Stimulated activated naive B cell treated with anti-CD40 and anti-IgM and Interleukin-4, amounts not matched to agents 10 μg/mL and 1 μg/mL and 100 μg/mL, for 72 hours (primary cell): ENCODE measurements at regions not wholly inside any gene's neighbourhood (a gene's known extent, or its start where the extent isn't known, plus 50 kb on each side); places are given as distances from the start of the nearest gene placed in this dataset.

Experiments used
- ATAC-seq, 2 donors: fragments of 150-1000 bp; cut with Tn5 transposase; replicated peaks; 2 replicates each; pipeline ENCODE4 v1.10.0; 2021; ENCODE audit warnings: moderate library complexity in 1 of 2
- DNase-seq: peaks from one replicate; pipeline ENCODE4 v3.0.0; 2021
- H3K27ac Mint-ChIP-seq: one replicate; pipeline ENCODE4 v1.8.0; 2022; ENCODE audit warnings: mild to moderate bottlenecking, mixed read lengths
- H3K27me3 Mint-ChIP-seq, 2 donors: one replicate each; pipeline ENCODE4 v1.8.0; 2022; ENCODE audit warnings: mixed read lengths in 2 of 2
- H3K36me3 Mint-ChIP-seq, 2 donors: one replicate each; pipeline ENCODE4 v1.8.0; 2022; ENCODE audit warnings: mixed read lengths in 2 of 2, mild to moderate bottlenecking in 1 of 2
- H3K4me1 Mint-ChIP-seq, 2 donors: one replicate each; pipeline ENCODE4 v1.8.0; 2022; ENCODE audit warnings: mixed read lengths in 2 of 2, mild to moderate bottlenecking in 1 of 2
- H3K4me3 Mint-ChIP-seq, 2 donors: one replicate each; pipeline ENCODE4 v1.8.0; 2022; ENCODE audit warnings: mild to moderate bottlenecking in 2 of 2, mixed read lengths in 2 of 2, moderate library complexity in 1 of 2
- H3K9me3 Mint-ChIP-seq, 2 donors: one replicate each; pipeline ENCODE4 v1.8.0; 2022; ENCODE audit warnings: mixed read lengths in 2 of 2, mild to moderate bottlenecking in 1 of 2

DNA sequence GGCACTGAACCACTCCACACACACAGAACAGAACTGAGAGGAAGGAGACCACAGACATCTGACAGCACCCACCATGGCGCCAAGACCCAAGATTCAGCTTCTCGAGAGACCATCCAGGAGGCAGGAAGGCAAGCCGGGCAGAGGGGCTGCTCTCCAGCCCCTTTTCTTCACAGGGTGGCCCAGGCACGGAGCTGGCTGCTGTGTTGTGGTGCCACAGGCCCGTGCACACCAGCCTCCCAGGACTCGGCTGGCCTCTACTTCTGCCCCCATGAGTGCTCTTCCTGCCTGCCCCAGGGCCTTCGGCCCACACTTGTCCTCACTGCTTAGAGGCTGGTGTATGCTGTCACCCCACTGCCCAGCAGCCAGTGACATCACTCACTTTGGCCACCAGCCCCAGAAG lies 547.6 kb upstream of the RAB6C start:
- Mint-ChIP-seq H3K27ac (no peak overlapping the region), H3K4me3 (no peak overlapping the region), H3K36me3 (no peaks in the 10 kb centered on the region), H3K9me3 (peaks cover 0 to 1% of the 10 kb centered on the region in 2 donors), H3K27me3 (peaks cover 20 to 26% of the 10 kb centered on the region in 2 donors), H3K4me1 (no peaks in the 10 kb centered on the region)
- ATAC-seq (peak in 1 of 2 donors; percentile 31), DNase-seq (no peak)

DNA sequence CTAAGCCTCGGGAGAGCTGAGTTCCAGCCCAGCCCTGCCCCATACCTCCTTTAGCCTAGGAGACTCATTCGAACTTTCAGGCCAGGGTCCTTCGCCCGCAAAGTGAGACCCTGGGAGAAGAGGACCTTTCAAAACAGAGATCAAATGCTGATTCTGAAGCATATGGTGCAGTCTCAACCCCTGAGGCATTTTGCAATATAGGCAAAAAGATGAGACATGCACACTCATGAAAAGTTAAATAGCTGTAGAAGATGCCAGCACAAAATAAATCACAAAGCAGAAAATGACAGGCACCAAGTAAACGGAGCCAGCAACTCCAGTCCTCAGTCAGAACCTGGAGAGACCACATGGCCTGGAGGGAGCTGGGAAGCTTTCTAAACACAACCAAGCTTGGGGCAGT lies 542.7 kb upstream of the RAB6C start:
- H3K9me3 Mint-ChIP-seq = no peaks in the 10 kb centered on the region
- no peak for ATAC-seq
- no peak for DNase-seq
- no peak overlapping the region for H3K27ac Mint-ChIP-seq
- no peaks in the 10 kb centered on the region for H3K36me3 Mint-ChIP-seq
- H3K27me3 Mint-ChIP-seq = peaks cover 6% of the 10 kb centered on the region in 2 donors
- H3K4me1 Mint-ChIP-seq = no peaks in the 10 kb centered on the region
- H3K4me3 Mint-ChIP-seq = no peak overlapping the region

DNA sequence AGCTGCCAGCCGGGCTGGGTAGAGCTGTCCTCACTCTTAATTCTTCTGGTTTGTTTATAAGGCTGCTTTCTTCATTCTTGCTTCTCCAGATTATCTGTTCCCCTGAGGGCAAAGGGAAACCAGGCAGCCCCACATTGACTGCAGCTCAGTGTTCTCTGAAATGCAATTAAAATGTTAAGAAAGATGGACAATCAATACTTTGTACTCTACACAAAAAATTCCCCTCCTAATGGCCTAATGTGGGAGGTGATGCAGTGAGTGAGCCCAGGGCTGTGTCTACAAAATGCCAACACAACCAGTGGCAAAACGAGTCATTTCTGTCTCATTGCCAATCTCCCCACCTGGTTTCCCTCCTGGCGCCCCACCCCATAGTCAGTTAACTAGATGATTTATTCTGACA lies 541.7 kb upstream of the RAB6C start:
- H3K36me3 Mint-ChIP-seq = no peaks in the 10 kb centered on the region
- no peak overlapping the region for H3K27ac Mint-ChIP-seq
- no peak for ATAC-seq
- no peak for DNase-seq
- no peaks in the 10 kb centered on the region for H3K9me3 Mint-ChIP-seq
- peaks cover 6 to 11% of the 10 kb centered on the region in 2 donors for H3K27me3 Mint-ChIP-seq
- no peaks in the 10 kb centered on the region for H3K4me1 Mint-ChIP-seq
- no peak overlapping the region for H3K4me3 Mint-ChIP-seq

DNA sequence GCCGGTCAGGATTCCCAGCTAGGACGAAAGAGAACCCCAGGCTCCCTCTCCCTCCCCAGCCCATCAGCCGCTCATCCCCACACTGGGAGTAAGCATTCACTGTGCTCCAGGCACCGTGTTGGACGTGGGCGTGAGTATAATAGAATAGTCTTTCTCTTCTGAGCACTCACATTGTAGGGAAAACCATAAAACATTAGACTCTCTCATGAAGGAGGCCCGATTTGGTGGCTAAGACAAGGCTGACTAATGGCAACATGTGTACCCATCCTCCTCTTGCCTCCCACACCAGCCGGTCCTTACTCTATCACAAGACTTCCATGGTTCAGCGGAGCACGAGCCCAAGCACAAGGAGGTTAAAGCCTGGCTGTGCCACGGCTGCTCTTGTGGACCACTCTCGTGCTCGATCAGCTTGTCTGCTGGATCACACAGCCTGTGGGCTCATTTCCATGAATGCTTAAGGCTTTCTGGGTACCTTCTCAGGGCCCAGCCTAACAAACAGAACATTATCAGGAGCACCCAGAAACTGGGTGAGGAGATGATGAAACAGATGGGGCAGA lies 540.9 kb upstream of the RAB6C start:
- Mint-ChIP-seq H3K9me3 (no peaks in the 10 kb centered on the region), H3K4me1 (no peaks in the 10 kb centered on the region)

DNA sequence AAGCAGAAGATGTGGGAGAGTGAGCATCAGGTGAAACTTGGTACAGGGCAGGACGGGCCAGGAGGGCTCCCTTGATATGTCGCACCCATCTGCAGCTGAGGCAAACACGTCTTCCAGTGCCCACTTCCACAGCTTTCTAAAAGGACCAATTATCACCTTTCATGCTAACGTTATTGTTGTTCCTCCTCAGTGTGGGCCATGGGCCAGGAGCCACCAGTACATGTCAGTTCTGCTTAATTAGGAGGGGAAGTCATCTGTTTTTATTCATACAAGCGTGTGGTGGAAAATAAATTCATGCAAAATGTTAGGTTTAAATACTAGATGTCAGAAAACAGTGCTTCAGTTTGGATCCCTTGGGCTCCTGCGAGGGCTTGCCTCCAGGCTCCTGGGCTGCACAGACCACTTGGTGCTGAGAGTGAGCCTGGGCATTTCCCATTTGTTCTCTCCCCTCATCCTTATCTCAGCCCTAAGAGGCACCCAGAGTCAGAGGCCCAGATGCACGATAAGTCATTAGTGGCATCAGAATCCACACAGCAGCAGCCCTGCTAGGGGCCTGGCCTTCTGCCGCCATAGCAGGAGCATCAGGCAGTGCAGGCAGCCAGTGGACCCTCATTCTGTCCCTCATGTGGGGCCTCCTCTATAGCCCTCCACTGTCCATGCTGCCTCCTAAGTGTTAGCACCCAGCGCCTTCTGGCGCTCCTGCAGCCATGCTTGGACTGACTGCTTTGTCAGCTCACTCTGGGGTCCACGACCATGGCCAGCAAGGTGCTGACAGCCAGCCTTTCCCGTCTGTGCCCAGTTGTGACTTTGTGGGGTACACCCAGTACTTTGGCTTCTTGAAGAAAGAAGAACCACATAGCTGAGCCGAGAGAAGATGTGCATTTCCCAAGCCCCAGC lies 539.8 kb upstream of the RAB6C start:
- H3K4me1 Mint-ChIP-seq = no peaks in the 10 kb centered on the region
- no peak for DNase-seq
- peaks cover 14 to 18% of the 10 kb centered on the region in 2 donors for H3K27me3 Mint-ChIP-seq
- no peak for ATAC-seq
- H3K9me3 Mint-ChIP-seq = no peaks in the 10 kb centered on the region
- H3K4me3 Mint-ChIP-seq = no peak overlapping the region
- peaks cover 0 to 2% of the 10 kb centered on the region in 2 donors for H3K36me3 Mint-ChIP-seq
- H3K27ac Mint-ChIP-seq = no peak overlapping the region

More for the DNA sequence above, 540.9 kb upstream of the RAB6C start:
- Mint-ChIP-seq H3K27ac (no peak overlapping the region), H3K36me3 (peaks cover 0 to 2% of the 10 kb centered on the region in 2 donors), H3K27me3 (peaks cover 11 to 12% of the 10 kb centered on the region in 2 donors), H3K4me3 (no peak overlapping the region)
- no peak for DNase-seq
- no peak for ATAC-seq

DNA sequence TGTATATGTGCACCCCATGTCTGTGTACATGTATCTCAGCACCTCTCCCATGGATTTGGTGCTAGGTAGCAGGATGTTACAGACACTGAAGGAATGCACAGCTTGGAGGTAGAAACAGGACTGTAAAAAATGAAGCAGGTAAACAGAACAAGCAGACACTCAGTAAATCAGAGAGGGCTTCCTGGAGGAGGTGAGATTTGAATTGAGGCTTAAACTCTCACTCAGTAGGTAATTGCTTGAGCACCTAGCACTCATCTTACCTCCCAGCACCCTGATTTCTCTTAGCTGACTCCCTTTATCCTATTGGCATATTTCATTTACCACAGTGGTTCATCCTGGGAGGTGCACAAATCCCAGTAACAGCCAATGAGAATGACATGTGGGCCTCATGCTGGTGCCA lies 537.9 kb upstream of the RAB6C start:
- Mint-ChIP-seq H3K4me3 (no peak overlapping the region), H3K27me3 (peaks cover 17 to 23% of the 10 kb centered on the region in 2 donors), H3K4me1 (no peaks in the 10 kb centered on the region), H3K36me3 (peaks cover 0 to 2% of the 10 kb centered on the region in 2 donors), H3K9me3 (no peaks in the 10 kb centered on the region), H3K27ac (no peak overlapping the region)
- ATAC-seq (no peak), DNase-seq (no peak)

DNA sequence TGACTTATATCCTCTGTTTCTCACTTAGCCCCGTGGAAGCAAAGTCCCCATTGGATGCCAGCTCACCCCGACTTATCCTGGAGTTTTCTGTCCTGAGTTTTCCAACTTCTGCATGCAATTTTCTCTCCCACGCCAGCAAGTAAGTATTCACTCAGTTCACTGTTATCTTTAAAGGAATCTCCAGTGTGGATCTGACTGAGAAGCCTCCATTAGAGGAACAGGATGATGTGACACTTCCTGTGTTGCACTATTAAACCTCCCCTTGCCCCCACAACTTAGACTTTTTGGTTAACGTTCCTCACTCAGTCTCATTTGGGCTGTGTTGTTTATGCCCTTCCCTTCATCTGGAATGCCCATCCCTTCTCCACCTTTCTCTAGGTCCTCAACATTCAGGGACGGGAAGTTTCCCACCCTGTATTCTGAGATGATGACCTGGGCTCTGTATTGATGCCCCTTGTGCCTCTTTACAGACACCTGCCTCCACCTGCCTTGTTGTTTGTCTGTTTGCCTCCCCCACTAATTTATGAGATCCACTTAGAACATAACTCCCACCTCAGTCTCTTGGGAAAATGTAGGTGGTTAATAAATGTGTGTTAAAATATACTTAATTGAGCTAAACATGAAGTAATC lies 536.1 kb upstream of the RAB6C start:
- Mint-ChIP-seq H3K4me3 (peak overlapping the region in 1 of 2 donors; percentile 26), H3K36me3 (peaks cover 0 to 2% of the 10 kb centered on the region in 2 donors), H3K27me3 (peaks cover 12 to 32% of the 10 kb centered on the region in 2 donors), H3K27ac (no peak overlapping the region), H3K9me3 (no peaks in the 10 kb centered on the region), H3K4me1 (no peaks in the 10 kb centered on the region)
- ATAC-seq (no peak), DNase-seq (no peak)

DNA sequence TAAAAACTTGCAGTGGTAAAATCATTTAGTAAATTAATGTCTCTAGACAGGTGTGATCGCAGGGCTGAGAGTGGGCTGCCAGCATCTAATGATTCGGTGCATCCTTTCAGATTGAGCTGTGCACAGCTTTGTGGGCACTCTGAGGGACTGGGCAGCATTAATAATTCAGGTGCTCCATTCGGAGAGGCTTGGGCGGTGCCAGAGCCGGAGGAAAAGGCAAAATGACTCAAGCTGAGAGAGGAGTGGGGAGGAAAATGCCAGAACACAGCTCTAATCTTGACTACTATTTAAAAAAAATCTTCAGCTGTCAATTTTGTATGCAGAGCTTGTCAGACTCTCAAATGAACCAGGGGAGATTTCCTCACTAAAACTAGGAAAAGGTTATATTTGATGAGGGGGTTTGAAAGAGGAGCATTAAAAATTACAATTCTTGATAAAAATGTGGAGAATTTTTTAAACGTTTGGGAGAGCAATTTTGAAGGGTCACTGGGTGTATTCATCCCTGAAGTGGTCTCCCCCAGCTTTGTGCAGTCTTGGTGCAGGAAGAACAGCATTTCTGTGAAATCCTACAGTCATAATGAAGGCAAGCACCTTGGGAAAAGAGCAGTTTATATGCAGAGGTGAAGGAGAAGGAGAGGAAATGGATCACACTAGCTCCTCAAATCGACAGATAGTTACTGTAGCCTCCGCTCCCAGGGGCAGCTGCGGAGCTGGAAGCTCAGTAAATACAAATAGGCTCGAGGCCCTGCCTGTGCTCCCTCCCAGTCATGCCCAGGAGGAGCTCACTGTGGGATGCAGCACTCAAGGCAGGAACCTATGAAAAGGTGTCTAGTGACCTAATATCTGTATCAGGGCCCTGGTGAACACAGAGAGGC lies 535.4 kb upstream of the RAB6C start:
- DNase-seq (no peak), ATAC-seq (no peak)
- Mint-ChIP-seq H3K4me1 (no peaks in the 10 kb centered on the region), H3K4me3 (no peak overlapping the region), H3K36me3 (peaks cover 0 to 2% of the 10 kb centered on the region in 2 donors), H3K9me3 (no peaks in the 10 kb centered on the region), H3K27me3 (peaks cover 18 to 29% of the 10 kb centered on the region in 2 donors), H3K27ac (no peak overlapping the region)

DNA sequence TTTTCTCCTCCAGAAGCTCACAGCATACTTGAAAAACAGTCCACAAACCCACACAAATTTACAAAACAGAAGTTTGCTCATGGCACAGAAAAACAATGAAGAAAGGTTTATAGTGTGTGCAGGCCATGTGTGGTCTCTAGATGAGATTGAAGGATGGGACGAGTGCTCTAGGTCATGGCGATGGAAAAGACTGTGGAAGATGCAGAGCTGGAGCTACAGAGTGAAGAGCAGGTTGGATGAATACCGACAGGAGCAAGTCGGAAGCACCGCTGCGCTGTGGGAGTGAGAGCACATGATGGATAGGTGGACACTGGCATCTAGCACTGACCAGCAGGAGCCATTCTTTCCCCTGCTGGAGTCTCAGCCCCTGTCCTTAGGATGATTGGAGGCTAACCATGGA lies 534.7 kb upstream of the RAB6C start:
- peaks cover 22 to 26% of the 10 kb centered on the region in 2 donors for H3K27me3 Mint-ChIP-seq

DNA sequence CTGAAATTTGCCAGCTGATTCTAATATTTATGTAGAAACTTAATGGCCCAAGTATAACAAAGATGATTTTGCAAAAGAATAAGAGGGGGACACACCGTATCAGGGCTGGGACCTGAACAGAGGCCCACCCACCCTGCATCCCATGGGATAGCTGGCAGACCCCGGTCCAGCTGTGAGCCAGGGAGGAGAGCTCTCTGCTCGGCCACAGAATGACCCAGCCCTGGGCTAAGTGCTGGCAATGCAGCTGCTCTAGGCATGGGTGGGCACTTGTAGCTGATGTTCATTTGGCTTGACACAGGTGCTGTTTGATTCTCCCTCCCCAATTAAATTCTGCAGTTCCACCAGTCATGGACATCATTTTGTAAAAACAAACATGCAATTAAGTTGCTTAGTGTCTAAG lies 522.8 kb upstream of the RAB6C start:
- no peak overlapping the region for H3K4me3 Mint-ChIP-seq
- no peak for ATAC-seq
- no peak overlapping the region for H3K27ac Mint-ChIP-seq
- no peaks in the 10 kb centered on the region for H3K4me1 Mint-ChIP-seq
- DNase-seq = no peak
- no peaks in the 10 kb centered on the region for H3K36me3 Mint-ChIP-seq
- H3K27me3 Mint-ChIP-seq = peaks cover 0 to 5% of the 10 kb centered on the region in 2 donors
- peaks cover 0 to 4% of the 10 kb centered on the region in 2 donors for H3K9me3 Mint-ChIP-seq

More for the DNA sequence above, 534.7 kb upstream of the RAB6C start:
- ATAC-seq (no peak), DNase-seq (no peak)
- Mint-ChIP-seq H3K27ac (no peak overlapping the region), H3K9me3 (no peaks in the 10 kb centered on the region), H3K36me3 (peaks cover 0 to 2% of the 10 kb centered on the region in 2 donors), H3K4me1 (no peaks in the 10 kb centered on the region), H3K4me3 (no peak overlapping the region)

DNA sequence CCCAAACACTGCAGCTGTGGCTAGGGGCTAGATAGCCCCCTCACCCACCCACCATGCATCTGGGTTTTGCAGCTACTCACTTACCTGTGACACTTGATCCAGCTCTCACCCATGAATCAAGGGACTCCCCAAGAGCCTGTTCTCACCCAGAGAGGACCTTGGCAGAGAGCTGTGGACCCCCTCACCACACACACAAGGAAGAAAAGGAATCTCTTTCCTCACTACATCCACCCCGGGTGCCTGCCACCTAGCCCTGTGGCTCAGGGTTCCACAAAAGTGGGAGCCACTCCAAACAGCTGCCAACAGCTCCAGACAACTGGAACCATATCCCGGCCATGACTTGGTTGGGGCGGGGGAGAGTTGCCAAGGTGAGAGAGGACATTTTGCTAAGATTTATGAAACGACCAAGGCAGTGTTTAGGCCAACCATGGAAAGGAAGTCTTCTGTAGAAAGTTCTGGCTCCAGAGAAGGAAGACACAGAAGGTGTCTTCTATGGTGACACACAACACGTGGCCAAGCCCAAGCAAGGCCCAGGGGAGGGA lies 522.1 kb upstream of the RAB6C start:
- no peak for ATAC-seq
- Mint-ChIP-seq H3K4me1 (no peaks in the 10 kb centered on the region), H3K27me3 (peaks cover 0 to under 1% of the 10 kb centered on the region in 2 donors), H3K9me3 (no peaks in the 10 kb centered on the region), H3K4me3 (no peak overlapping the region), H3K27ac (no peak overlapping the region), H3K36me3 (no peaks in the 10 kb centered on the region)
- DNase-seq = no peak

DNA sequence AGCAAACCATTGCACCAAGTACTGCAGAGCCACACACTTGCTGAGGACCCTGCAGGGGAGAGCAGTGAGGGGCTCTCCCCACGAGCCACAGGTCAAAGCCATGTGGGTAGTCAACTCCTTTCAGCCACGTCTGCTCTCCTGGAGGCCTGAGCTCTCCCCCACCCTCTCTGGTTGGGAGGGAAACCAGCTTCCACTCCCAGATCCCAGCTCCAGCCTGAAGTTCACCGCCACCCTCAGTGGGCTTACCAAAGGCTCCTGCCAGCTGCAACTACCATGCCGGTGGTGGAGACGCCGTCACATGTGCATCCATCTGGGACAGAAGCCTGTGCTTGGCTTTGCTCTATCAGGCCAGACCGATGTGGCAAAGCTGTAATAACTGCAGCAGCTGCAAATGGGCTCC lies 521.5 kb upstream of the RAB6C start:
- DNase-seq (no peak), ATAC-seq (no peak)
- Mint-ChIP-seq H3K4me3 (no peak overlapping the region), H3K36me3 (no peaks in the 10 kb centered on the region), H3K4me1 (no peaks in the 10 kb centered on the region), H3K27ac (no peak overlapping the region), H3K9me3 (no peaks in the 10 kb centered on the region), H3K27me3 (no peaks in the 10 kb centered on the region)

DNA sequence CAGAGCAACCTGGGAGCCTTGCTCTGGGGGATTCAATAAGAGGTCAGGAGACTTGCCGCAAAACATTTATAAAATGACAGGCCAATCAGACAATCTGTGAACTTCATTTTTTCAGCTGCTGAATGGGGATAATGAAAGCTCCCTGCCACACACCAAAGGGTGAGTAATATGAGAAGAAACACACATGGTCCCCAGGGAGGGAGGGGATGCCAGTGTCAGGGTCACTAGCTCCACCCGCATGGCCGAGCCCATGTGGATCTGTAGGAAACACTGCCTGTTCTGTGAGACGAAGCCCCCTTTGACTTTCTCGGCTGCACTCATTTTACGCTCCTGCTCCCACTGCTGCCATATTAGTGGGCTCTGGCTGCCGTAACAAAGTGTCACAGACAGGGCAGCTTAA lies 521.0 kb upstream of the RAB6C start:
- ATAC-seq = peak in 1 of 2 donors; percentile 42
- no peaks in the 10 kb centered on the region for H3K4me1 Mint-ChIP-seq
- no peak overlapping the region for H3K27ac Mint-ChIP-seq

More for the DNA sequence above, 521.0 kb upstream of the RAB6C start:
- H3K4me3 Mint-ChIP-seq = no peak overlapping the region
- DNase-seq = no peak
- H3K9me3 Mint-ChIP-seq = no peaks in the 10 kb centered on the region
- H3K27me3 Mint-ChIP-seq = no peaks in the 10 kb centered on the region
- H3K36me3 Mint-ChIP-seq = no peaks in the 10 kb centered on the region
